Left renal cortex interstitium (tissue), 4 donors: ENCODE measurements at regions not wholly inside any gene's neighbourhood (a gene's known extent, or its start where the extent isn't known, plus 50 kb on each side); places are given as distances from the start of the nearest gene placed in this dataset.

Experiments used
- DNase-seq, 4 donors: peaks; one replicate each; pipeline ENCODE4 v3.0.0-alpha.2; 2013; ENCODE audit warnings: low read depth in 4 of 4, low spot score in 2 of 4, missing footprints in 1 of 4

DNA sequence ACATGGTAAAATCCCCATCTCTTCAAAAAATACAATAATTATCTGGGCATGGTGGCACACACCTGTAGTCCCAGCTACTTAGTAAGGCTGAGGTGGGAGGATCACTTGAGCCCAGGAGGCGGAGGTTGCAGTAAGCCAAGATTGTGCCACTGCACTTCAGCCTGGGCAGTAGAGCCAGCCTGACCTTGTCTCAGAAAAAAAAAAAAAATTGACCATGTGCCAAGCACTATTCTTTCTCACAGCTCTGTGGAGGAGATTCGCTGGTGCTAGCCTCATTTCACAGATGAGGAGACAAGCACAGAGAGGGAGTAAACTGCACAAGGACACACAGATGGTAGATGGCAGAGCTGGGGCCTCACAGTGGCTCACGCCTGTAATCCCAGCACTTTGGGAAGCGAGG is 131.8 kb upstream of the JARID2 start:
- DNase-seq, result no peak

DNA sequence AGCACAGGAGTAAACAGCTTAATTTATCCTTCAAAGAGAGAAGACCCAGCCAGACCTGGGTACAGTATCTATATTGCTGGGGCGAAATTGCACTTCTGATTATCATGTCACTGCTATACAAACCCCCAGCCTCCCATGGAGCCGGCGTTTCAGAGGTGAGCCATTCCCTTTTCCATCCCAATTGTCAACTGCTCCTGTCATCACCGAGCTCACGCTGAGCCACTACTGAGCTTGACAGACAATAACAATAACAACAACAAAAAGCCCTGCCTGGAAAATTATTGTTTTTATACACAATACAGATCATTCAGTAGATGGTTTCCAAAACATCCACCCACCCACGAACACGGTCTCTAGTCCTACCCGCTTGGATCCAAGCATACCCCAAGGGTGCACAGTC is 129.0 kb upstream of the JARID2 start:
- DNase-seq, result no peak

- DNase-seq, result no peak
These were observed 124.4 kb upstream of the JARID2 start for GRCh38 chr6:15121443-15121842.

DNA sequence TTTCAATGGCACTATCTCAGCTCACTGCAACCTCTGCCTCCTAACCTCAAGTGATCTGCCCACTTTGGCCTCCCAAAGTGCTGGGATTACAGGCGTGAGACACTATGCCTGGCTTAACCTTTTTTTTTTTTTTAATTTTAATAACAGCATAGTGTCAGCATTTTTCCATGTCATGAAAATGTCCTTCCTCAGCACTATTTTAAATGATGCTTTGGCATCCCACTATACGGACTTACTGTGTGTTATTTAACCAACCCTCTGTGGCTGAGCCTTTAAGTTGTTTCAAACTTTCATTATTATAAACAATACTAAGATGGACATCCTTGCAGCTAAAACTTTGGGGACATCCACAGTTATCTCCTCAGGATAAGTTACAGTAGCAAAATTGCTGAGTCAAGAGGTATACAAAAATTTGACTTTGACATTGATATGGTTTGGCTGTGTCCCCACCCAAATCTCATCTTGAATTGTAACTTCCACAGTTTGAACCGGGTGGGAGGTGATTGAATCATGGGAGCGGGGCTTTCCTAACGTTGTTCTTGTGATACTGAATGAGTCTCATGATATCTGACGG is 123.8 kb upstream of the JARID2 start:
- no peak for DNase-seq

- DNase-seq, result no peak
These were observed 116.0 kb upstream of the JARID2 start for GRCh38 chr6:15129887-15130286.

- DNase-seq, result no peak
These were observed 114.6 kb upstream of the JARID2 start for GRCh38 chr6:15131234-15131633.

- peak in 3 of 4 donors; percentile 39 to 74 (median 59) for DNase-seq
These were observed 114.2 kb upstream of the JARID2 start for GRCh38 chr6:15131651-15132061.

DNA sequence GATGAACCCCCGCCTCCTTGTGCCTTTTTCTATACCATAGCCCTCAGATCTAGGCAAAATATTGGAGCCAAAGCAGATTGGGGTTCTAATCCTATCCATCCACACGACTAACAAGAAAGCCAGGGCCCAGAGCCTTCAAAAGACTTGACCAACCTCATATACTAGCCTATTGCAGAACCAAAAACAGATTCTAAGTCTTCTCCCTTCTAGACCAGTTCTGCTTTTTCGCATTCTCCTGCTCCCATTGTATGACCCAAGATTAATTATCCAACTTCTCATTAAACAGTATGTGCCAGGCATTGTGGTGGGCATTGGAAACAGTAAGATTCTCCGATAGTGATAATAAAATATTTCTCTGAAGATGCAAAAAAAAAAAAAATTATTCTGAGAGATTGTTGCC is 113.7 kb upstream of the JARID2 start:
- no peak for DNase-seq

DNA sequence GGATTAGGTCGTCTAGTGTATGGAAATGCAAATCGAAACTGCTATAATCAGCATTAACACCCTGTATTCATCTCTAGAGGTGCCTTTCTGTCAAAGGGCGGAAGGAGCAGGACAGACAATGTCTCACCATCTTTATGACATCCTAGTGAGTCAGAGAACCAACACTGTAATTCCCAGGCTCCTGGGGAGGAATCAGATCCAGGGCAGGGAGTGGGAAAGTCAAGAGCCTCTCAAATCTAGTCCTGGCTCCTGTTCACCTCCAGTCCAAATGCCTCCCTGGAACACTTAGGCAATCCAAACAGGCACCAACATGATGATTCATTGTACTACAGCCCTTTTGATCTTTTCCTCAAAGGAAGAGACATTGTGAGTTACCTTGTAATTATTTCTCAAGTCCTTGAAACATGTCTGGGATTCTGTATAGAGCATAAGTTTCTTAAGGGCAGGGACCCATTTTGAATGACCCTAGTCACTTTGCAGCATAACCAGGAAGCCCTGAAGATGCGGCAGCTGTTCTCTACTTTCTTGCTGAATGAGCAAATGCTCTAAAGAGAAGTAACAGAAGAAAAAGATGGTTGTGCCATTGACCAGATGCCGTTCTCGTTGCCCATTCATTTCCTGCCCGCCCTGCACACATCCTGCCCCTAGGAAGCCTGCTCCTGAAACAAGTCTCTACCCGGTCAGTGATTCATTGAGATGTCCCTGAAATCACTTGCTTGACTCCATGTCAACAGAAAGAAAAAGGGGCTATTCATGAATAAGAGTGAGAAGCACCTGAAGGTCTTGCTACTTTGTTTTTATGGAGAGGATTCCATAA is 112.8 kb upstream of the JARID2 start:
- no peak for DNase-seq

GRCh38 chr6:15137086-15137485 is 108.8 kb upstream of the JARID2 start:
- no peak for DNase-seq

DNA sequence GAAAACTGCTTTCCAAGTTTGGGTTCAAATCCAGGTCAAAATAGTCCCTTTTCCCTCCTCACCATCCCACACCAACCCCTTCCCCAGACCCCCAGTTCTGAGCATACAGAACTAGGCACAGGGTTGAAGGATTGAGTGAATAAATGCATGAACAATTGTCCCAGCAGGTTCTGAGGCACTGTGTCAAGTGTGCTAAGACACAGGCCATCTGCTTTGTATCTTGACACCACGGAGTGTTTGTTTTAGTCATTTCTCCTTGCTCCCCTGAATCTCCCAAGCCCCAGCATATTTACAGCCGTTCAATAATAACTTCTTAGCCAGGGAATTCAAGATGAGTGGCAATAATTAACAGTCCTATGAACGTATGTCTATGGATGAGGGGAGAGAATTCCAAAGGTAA is 102.8 kb upstream of the JARID2 start:
- DNase-seq, result no peak

DNA sequence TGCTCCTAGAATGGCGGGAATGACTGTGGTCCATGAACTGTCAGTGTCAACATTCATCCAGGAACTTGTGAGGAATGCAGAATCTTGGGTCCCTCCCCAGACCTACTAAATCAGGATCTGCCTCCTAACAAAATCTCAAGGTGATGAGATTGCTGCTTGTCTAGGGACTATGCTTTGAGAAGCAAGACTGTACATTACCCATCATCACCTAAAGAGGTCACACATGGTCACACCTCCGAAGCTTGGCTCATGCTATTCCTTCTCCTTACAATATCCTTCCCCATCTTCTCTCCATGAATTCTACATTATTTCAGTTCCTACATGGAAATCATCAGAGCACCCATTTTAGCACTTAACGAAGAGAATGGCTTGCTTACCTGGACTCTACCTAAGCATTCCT is 102.3 kb upstream of the JARID2 start:
- no peak for DNase-seq

- DNase-seq, result no peak
These were observed 100.0 kb upstream of the JARID2 start for GRCh38 chr6:15145821-15146220.

DNA sequence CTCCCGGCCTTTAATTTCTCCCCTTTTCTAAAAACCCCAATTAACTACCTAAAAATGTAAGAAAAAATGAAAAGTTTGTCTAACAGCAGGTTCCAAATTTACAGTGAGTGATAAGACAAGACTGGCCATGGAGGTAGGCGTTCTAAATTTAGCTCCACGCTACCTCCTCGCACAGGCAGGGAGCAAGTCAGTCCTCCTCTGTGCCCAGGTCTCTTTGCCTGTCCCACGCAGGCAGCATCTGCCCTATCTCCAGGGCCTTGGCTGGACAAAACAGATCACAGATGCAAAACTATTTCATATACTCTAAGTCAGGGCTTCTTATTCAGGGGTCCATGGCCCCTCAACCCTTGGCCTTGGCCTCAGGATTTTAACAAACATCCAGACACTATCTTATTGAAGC is 98.0 kb upstream of the JARID2 start:
- DNase-seq, result no peak

GRCh38 chr6:15148356-15148946 is 97.4 kb upstream of the JARID2 start:
- no peak for DNase-seq

GRCh38 chr6:15150207-15150606 is 95.7 kb upstream of the JARID2 start:
- DNase-seq, result no peak

DNA sequence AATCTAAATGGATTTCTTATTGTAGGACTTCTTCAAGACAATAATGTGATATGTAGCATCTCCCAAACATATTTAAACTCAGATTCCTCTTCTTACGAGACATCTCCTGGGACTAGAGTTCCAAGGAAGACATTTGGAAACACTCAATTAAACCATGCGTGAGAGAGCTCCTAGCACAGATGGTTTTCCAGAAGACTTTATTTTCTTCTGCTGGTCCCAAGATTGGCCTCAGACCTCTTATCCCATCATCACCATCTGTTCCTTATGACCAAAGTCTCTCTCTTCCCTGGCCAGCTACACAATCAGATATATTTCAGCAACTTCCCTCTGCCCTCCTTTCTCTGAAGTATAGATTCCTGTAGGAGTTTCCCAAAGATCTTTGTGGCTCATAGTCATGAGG is 93.2 kb upstream of the JARID2 start:
- no peak for DNase-seq

GRCh38 chr6:15153191-15153590 is 92.7 kb upstream of the JARID2 start:
- no peak for DNase-seq

DNA sequence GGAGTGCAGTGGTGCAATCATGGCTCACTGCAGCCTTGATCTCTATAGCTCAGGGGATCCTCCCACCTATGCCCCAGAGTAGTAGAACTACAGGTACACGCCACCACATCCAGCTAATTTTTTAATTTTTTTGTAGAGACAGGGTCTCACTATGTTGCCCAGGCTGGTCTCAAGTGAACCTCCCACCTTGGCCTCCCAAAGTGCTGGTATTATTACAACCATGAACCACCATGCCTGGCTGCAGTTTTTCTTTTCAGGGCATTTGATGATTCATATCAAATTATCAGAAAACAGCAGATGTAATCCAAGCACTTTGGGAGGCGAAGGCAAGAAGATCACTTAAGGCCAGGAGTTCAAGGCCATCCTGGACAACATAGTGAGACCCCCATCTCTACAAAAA is 88.4 kb upstream of the JARID2 start:
- no peak for DNase-seq

DNA sequence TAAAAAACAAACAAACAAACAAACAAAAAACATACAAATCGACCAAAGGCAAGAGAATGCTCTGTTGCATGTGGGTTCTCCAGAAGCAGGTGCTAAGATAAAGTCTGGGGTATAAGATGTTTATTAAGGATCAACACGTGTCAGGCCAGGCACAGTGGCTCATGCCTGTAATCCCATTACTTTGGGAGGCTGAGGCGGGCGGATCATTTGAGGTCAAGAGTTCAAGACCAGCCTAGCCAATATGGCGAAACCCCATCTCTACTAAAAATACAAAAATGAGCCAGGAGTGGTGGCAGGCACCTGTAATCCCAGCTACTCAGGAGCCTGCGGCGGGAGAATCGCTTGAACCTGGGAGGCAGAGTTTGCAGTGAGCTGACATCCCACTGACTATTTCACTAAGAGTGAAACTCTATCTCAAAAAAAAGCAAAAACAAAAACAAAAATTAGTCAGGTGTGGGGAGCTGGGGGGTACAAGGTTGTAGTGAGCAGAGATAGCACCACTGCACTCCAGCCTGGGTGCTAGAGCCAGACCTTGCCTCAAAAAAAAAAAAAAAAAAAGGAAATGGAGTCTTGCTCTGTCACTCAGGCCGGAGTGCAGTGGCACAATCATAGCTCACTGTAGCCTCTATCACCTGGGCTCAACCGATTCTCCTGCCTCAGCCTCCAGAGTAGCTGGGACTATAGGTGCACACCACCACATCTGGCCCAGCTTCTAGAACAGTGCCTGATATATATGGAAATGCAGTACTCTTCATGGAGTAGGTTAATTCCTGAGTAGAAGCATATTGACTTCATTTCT is 86.8 kb upstream of the JARID2 start:
- no peak for DNase-seq

- no peak for DNase-seq
These were observed 85.1 kb upstream of the JARID2 start for GRCh38 chr6:15160812-15161211.
